ENCODE measurements at regions not wholly inside any gene's neighbourhood (a gene's known extent, or its start where the extent isn't known, plus 50 kb on each side); places are given as distances from the start of the nearest gene placed in this dataset.

DNA sequence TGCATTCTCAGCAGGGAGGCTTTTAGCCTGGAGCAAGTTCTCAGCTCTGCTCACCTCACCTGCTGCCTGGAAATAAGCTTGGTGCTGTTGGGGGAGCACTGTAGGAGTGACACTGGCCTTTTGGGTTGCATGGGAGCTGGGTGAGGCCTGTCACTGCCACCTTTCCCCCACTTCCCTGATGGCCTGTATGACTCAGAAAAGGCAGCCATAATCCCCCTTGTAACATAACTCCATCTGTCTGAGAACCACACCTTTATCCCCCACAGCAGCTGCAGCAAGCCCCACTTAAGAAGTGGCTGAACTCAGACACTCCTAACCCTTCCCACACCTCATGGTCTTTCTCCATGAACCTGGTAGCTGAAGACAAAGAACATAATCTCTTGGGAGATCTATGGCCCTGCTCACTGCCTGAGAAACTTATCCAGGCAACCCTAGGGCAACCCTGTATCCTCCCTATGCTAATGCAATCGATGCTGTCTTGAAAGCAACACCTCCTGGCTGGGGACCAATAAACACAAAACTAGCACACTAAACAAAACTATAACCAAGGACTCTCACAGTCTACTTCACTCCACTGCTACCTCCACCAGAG, 258.9 kb upstream of the OSR1 start:
- TF ChIP-seq, protein P1, sequence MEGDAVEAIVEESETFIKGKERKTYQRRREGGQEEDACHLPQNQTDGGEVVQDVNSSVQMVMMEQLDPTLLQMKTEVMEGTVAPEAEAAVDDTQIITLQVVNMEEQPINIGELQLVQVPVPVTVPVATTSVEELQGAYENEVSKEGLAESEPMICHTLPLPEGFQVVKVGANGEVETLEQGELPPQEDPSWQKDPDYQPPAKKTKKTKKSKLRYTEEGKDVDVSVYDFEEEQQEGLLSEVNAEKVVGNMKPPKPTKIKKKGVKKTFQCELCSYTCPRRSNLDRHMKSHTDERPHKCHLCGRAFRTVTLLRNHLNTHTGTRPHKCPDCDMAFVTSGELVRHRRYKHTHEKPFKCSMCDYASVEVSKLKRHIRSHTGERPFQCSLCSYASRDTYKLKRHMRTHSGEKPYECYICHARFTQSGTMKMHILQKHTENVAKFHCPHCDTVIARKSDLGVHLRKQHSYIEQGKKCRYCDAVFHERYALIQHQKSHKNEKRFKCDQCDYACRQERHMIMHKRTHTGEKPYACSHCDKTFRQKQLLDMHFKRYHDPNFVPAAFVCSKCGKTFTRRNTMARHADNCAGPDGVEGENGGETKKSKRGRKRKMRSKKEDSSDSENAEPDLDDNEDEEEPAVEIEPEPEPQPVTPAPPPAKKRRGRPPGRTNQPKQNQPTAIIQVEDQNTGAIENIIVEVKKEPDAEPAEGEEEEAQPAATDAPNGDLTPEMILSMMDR (IDR thresholded peaks at IDR 0.05) = no peak
- no peak for TF ChIP-seq POLR2A (IDR thresholded peaks at IDR 0.05)

Measured in esophagus squamous epithelium (tissue), 4 donors.